ENCODE measurements at regions not wholly inside any gene's neighbourhood (a gene's known extent, or its start where the extent isn't known, plus 50 kb on each side); places are given as distances from the start of the nearest gene placed in this dataset.

GRCh38 chr5:165143741-165144140 lies 1638.3 kb downstream of the MAT2B start:
- DNase-seq (ENCODE audit: low read depth): peak; percentile 77
- peak overlapping the region; percentile 27 for H3K4me3 ChIP-seq (ENCODE audit: low read depth, low read length)
- TF ChIP-seq MYC (IDR thresholded peaks at IDR 0.05; ENCODE audit: low read depth, low read length) (no peak), POLR2A (IDR thresholded peaks at IDR 0.05; ENCODE audit: extremely low read depth, insufficient read length) (no peak)
- TF ChIP-seq, protein P1, sequence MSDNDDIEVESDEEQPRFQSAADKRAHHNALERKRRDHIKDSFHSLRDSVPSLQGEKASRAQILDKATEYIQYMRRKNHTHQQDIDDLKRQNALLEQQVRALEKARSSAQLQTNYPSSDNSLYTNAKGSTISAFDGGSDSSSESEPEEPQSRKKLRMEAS (IDR thresholded peaks at IDR 0.05; ENCODE audit: low read depth, low read length): no peak
- TF ChIP-seq, protein P2, sequence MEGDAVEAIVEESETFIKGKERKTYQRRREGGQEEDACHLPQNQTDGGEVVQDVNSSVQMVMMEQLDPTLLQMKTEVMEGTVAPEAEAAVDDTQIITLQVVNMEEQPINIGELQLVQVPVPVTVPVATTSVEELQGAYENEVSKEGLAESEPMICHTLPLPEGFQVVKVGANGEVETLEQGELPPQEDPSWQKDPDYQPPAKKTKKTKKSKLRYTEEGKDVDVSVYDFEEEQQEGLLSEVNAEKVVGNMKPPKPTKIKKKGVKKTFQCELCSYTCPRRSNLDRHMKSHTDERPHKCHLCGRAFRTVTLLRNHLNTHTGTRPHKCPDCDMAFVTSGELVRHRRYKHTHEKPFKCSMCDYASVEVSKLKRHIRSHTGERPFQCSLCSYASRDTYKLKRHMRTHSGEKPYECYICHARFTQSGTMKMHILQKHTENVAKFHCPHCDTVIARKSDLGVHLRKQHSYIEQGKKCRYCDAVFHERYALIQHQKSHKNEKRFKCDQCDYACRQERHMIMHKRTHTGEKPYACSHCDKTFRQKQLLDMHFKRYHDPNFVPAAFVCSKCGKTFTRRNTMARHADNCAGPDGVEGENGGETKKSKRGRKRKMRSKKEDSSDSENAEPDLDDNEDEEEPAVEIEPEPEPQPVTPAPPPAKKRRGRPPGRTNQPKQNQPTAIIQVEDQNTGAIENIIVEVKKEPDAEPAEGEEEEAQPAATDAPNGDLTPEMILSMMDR (IDR thresholded peaks at IDR 0.05; ENCODE audit: low read depth, low read length): no peak

DNA sequence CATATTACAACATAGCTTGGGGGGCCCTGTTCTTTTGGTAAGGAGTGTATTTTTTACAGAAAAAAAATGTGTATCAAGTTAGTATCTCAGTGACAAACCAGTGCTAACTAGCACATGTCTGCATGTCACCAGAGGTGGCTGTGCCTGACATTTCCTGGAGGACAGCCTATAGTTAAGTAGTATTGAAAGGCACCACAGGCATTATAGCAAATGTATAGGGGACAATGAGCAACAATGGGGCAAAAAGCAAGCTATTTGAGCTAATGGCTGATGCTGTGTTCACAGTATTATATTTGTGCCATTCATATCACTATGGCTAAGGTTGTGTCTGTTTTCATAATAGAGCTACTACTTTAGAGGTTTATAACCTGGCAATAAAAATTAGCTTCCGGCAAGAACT lies 1644.0 kb downstream of the MAT2B start:
- no peak overlapping the region for H3K4me3 ChIP-seq (ENCODE audit: low read depth, low read length)
- TF ChIP-seq POLR2A (IDR thresholded peaks at IDR 0.05; ENCODE audit: extremely low read depth, insufficient read length): no peak
- TF ChIP-seq, protein P2 (IDR thresholded peaks at IDR 0.05; ENCODE audit: low read depth, low read length): no peak
- no peak for TF ChIP-seq MYC (IDR thresholded peaks at IDR 0.05; ENCODE audit: low read depth, low read length)
- TF ChIP-seq, protein P1 (IDR thresholded peaks at IDR 0.05; ENCODE audit: low read depth, low read length): no peak
- no peak for DNase-seq (ENCODE audit: low read depth)

DNA sequence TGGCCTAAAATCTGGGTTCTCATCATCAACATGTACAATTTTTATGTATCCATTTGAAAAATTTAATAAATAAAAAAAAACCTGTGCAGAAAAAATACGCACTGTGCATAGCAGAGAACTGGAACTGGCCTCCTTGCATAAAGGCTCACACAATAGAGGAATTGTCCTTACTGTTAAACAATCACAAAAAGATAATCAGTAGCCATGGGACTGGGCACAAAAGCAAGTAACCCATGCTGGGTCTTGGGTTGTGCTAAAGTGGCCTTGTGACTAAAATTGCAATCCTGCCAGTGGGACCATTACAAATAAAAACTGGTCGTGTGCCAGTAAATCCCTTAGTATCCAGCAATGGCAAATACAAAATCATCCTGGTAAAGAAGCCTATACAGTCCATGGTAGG lies 1646.6 kb downstream of the MAT2B start:
- H3K4me3 ChIP-seq (ENCODE audit: low read depth, low read length): no peak overlapping the region
- DNase-seq (ENCODE audit: low read depth): no peak
- TF ChIP-seq, protein P1 (IDR thresholded peaks at IDR 0.05; ENCODE audit: low read depth, low read length): no peak
- TF ChIP-seq POLR2A (IDR thresholded peaks at IDR 0.05; ENCODE audit: extremely low read depth, insufficient read length) (no peak), MYC (IDR thresholded peaks at IDR 0.05; ENCODE audit: low read depth, low read length) (no peak)
- TF ChIP-seq, protein P2 (IDR thresholded peaks at IDR 0.05; ENCODE audit: low read depth, low read length): no peak

DNA sequence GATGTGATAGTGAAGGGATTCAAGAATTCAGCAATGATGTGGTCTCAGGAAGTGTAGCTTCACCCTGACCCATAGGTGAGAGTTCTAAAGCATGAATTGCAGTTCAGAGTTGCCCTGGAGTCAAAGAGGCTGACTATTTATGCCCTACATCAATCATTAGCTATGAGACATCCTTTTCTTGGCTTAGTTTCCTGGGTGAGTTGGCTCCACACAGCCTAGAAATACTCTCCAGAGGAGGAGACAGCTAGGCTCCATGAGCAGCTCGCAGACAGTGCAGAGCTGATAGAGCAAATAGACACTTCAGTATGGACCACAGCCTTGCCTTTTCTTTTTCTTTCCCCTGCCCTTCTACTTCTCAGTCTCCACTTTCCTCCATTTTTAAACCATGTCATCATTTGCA lies 1651.8 kb downstream of the MAT2B start:
- TF ChIP-seq, protein P1 (IDR thresholded peaks at IDR 0.05; ENCODE audit: low read depth, low read length): no peak
- TF ChIP-seq, protein P2 (IDR thresholded peaks at IDR 0.05; ENCODE audit: low read depth, low read length): no peak
- no peak for TF ChIP-seq MYC (IDR thresholded peaks at IDR 0.05; ENCODE audit: low read depth, low read length)
- no peak for TF ChIP-seq POLR2A (IDR thresholded peaks at IDR 0.05; ENCODE audit: extremely low read depth, insufficient read length)
- H3K4me3 ChIP-seq (ENCODE audit: low read depth, low read length): no peak overlapping the region

GRCh38 chr5:165161204-165161603 lies 1655.8 kb downstream of the MAT2B start:
- H3K4me3 ChIP-seq (ENCODE audit: low read depth, low read length): no peak overlapping the region
- DNase-seq (ENCODE audit: low read depth): no peak

More for the DNA sequence above, 1651.8 kb downstream of the MAT2B start:
- no peak for DNase-seq (ENCODE audit: low read depth)

More at GRCh38 chr5:165161204-165161603, 1655.8 kb downstream of the MAT2B start:
- TF ChIP-seq, protein P1 (IDR thresholded peaks at IDR 0.05; ENCODE audit: low read depth, low read length): no peak
- TF ChIP-seq, protein P2 (IDR thresholded peaks at IDR 0.05; ENCODE audit: low read depth, low read length): no peak
- TF ChIP-seq POLR2A (IDR thresholded peaks at IDR 0.05; ENCODE audit: extremely low read depth, insufficient read length) (no peak), MYC (IDR thresholded peaks at IDR 0.05; ENCODE audit: low read depth, low read length) (no peak)

All from NB4 (cell line).